Loucy (cell line): ENCODE measurements at regions not wholly inside any gene's neighbourhood (a gene's known extent, or its start where the extent isn't known, plus 50 kb on each side); places are given as distances from the start of the nearest gene placed in this dataset.

ENCODE experiments used
- H2AFZ ChIP-seq: fragments of 200-600 bp; sonication (generic); 2 replicates; pipeline ENCODE4 v1.6.0; 2016; ENCODE audit warnings: antibody characterized with exemption, mild to moderate bottlenecking, low read length, moderate library complexity
- H3F3A ChIP-seq: fragments of 200-600 bp; 2 replicates; pipeline ENCODE4 v1.6.0; 2016; ENCODE audit warnings: antibody characterized with exemption, low read depth, mild to moderate bottlenecking
- H3K27me3 ChIP-seq: fragments of 200-600 bp; sonication (generic); 2 replicates; pipeline ENCODE4 v1.6.1; 2014; ENCODE audit warnings: low read length, mild to moderate bottlenecking; ENCODE audit not compliant: insufficient read depth, poor library complexity, severe bottlenecking
- H3K36me3 ChIP-seq: fragments of 200-600 bp; sonication (generic); 2 replicates; pipeline ENCODE4 v1.6.1; 2016; ENCODE audit warnings: low read length; ENCODE audit not compliant: insufficient read depth
- H3K4me1 ChIP-seq: fragments of 200-600 bp; sonication (generic); 2 replicates; pipeline ENCODE4 v1.5.1; 2014; ENCODE audit warnings: low read length, mild to moderate bottlenecking; ENCODE audit not compliant: insufficient read depth, poor library complexity, severe bottlenecking
- H3K4me2 ChIP-seq: fragments of 200-600 bp; sonication (generic); 2 replicates; pipeline ENCODE4 v1.6.0; 2014; ENCODE audit warnings: antibody characterized with exemption, low read length, low read depth, mild to moderate bottlenecking; ENCODE audit not compliant: poor library complexity, severe bottlenecking
- H3K4me3 ChIP-seq: fragments of 200-600 bp; sonication (generic); 2 replicates; pipeline ENCODE4 v1.5.1; 2014; ENCODE audit warnings: low read length, mild to moderate bottlenecking, mixed read lengths; ENCODE audit not compliant: poor library complexity, severe bottlenecking
- H3K79me2 ChIP-seq: fragments of 200-600 bp; sonication (generic); 2 replicates; pipeline ENCODE4 v1.6.1; 2014; ENCODE audit warnings: low read length; ENCODE audit not compliant: insufficient read depth
- H3K9ac ChIP-seq: fragments of 200-600 bp; sonication (generic); 2 replicates; pipeline ENCODE4 v1.6.0; 2014; ENCODE audit warnings: mild to moderate bottlenecking, low read depth, low read length, moderate library complexity; ENCODE audit not compliant: poor library complexity, severe bottlenecking
- H3K9me2 ChIP-seq: fragments of 200-600 bp; sonication (generic); replicated peaks from 2 replicates; pipeline ENCODE4 v1.6.1; 2016; ENCODE audit warnings: low read depth, low read length, mixed read lengths
- H3K9me3 ChIP-seq: fragments of 200-600 bp; sonication (generic); 2 replicates; pipeline ENCODE4 v1.6.1; 2014; ENCODE audit warnings: mild to moderate bottlenecking, antibody characterized with exemption, low read length, low read depth; ENCODE audit not compliant: insufficient read depth
- H4K20me1 ChIP-seq: fragments of 200-600 bp; sonication (generic); 2 replicates; pipeline ENCODE4 v1.6.0; 2014; ENCODE audit warnings: antibody characterized with exemption, low read length, mild to moderate bottlenecking; ENCODE audit not compliant: insufficient read depth, poor library complexity, severe bottlenecking
- EZH2phosphoT487 ChIP-seq: fragments of 200-600 bp; IDR thresholded peaks from 2 replicates; pipeline ENCODE4 v1.6.1; 2018; ENCODE audit warnings: antibody characterized with exemption, mild to moderate bottlenecking, moderate library complexity, borderline replicate concordance
- TF ChIP-seq, protein P1 (sequence below): fragments of 200-600 bp; sonication (generic); conservative IDR thresholded peaks from 2 replicates; pipeline ENCODE4 v1.5.1; 2014; ENCODE audit warnings: mild to moderate bottlenecking, antibody characterized with exemption, low read length

DNA sequence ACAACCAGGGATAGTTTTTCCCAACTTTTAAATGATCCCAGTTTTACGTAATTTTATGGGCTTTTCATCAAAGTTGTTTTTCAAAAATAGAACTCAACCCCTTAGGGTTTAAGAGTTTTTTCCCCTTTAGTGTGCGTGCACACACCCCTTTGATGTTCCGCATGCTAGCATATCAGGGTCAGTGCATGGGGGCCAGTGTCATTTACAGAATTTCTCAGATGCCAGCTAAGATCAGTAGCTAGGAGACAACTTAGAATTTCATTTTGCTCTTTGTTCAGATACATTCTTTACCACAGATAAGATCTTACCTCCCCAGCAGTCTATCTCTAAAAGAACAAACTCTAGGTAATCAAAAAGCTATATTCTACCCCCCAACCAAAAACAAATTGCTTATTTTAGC, 238.5 kb upstream of the SASH1 start:
- no peak overlapping the region for H3K4me3 ChIP-seq
- TF ChIP-seq, protein P1, sequence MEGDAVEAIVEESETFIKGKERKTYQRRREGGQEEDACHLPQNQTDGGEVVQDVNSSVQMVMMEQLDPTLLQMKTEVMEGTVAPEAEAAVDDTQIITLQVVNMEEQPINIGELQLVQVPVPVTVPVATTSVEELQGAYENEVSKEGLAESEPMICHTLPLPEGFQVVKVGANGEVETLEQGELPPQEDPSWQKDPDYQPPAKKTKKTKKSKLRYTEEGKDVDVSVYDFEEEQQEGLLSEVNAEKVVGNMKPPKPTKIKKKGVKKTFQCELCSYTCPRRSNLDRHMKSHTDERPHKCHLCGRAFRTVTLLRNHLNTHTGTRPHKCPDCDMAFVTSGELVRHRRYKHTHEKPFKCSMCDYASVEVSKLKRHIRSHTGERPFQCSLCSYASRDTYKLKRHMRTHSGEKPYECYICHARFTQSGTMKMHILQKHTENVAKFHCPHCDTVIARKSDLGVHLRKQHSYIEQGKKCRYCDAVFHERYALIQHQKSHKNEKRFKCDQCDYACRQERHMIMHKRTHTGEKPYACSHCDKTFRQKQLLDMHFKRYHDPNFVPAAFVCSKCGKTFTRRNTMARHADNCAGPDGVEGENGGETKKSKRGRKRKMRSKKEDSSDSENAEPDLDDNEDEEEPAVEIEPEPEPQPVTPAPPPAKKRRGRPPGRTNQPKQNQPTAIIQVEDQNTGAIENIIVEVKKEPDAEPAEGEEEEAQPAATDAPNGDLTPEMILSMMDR, result no peak
- no peak for TF ChIP-seq EZH2phosphoT487
- H3K9ac ChIP-seq, result no peak overlapping the region
- H3K9me3 ChIP-seq, result no peaks in the 10 kb centered on the region
- H3K4me2 ChIP-seq, result no peak overlapping the region
- no peaks in the 10 kb centered on the region for H4K20me1 ChIP-seq
- no peaks in the 10 kb centered on the region for H3K9me2 ChIP-seq
- no peak overlapping the region for H2AFZ ChIP-seq
- no peaks in the 10 kb centered on the region for H3K79me2 ChIP-seq
- H3K36me3 ChIP-seq, result no peaks in the 10 kb centered on the region
- H3K27me3 ChIP-seq, result no peaks in the 10 kb centered on the region
- no peaks in the 10 kb centered on the region for H3F3A ChIP-seq
- no peaks in the 10 kb centered on the region for H3K4me1 ChIP-seq

DNA sequence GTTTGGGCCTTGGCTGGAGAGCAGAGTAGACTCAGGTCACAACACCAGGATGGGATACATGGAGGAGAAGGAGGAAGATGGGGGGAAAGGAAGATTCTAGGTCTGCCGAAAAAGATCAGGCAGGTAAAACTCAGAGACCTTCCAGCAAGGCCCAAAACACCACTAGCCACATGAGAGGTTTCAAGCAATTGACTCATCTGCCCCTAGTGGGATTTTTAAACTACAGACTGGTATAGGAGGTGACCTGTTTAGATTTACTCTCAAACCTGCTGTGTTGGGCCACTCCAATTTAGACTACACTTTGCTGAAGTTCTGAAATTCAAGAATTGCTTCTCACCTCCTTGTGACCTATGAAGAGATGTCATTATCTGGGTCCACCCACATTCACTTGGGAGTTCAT, 236.9 kb upstream of the SASH1 start:
- H3K9ac ChIP-seq, result no peak overlapping the region
- H3K4me3 ChIP-seq, result no peak overlapping the region
- TF ChIP-seq EZH2phosphoT487, result no peak
- TF ChIP-seq, protein P1, result no peak
- H3F3A ChIP-seq, result no peaks in the 10 kb centered on the region
- H3K9me2 ChIP-seq, result no peaks in the 10 kb centered on the region
- no peaks in the 10 kb centered on the region for H3K9me3 ChIP-seq
- H3K36me3 ChIP-seq, result no peaks in the 10 kb centered on the region
- H4K20me1 ChIP-seq, result no peaks in the 10 kb centered on the region
- H3K4me1 ChIP-seq, result no peaks in the 10 kb centered on the region
- no peaks in the 10 kb centered on the region for H3K79me2 ChIP-seq
- H3K27me3 ChIP-seq, result no peaks in the 10 kb centered on the region
- H2AFZ ChIP-seq, result no peak overlapping the region
- no peak overlapping the region for H3K4me2 ChIP-seq

DNA sequence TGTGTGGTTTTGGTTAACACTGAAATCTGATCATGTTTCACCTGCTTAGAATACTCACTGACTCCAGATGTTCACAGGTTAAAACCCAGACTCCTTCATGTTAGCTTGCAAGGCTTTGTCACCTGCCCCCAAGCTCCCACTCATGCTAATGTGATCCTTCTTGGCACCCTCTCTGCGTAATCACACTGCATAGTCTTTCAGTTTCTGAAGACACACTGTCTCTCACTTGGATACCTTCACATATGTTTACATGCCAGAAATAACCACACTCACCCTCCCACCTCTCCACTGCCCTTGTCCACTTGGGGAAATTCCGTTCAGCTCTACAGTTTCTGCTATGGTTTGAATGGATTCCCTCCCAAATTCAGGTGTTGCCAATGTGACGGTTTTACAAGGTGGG, 234.7 kb upstream of the SASH1 start:
- no peak overlapping the region for H3K9ac ChIP-seq
- no peaks in the 10 kb centered on the region for H3K79me2 ChIP-seq
- no peaks in the 10 kb centered on the region for H3K4me1 ChIP-seq
- H4K20me1 ChIP-seq, result no peaks in the 10 kb centered on the region
- H3K36me3 ChIP-seq, result no peaks in the 10 kb centered on the region
- no peaks in the 10 kb centered on the region for H3K9me2 ChIP-seq
- no peak overlapping the region for H3K4me2 ChIP-seq
- H3F3A ChIP-seq, result no peaks in the 10 kb centered on the region
- no peak overlapping the region for H2AFZ ChIP-seq
- no peak overlapping the region for H3K4me3 ChIP-seq
- TF ChIP-seq, protein P1, result no peak
- no peak for TF ChIP-seq EZH2phosphoT487
- H3K9me3 ChIP-seq, result no peaks in the 10 kb centered on the region
- no peaks in the 10 kb centered on the region for H3K27me3 ChIP-seq
